Endometrium (tissue), 2 donors: ENCODE measurements at regions not wholly inside any gene's neighbourhood (a gene's known extent, or its start where the extent isn't known, plus 50 kb on each side); places are given as distances from the start of the nearest gene placed in this dataset.
A peak's percentile ranks its signal among the peaks of the same experiment; 100 is the strongest.

ENCODE experiments used
- FAIRE-seq: peaks from 2 replicates; lab custom pipeline; 2012; peaks lifted over from hg19 to GRCh38; lab: Jason Lieb, UNC
- donor health status: control.
- donor health status: control.

- FAIRE-seq: no peak
Observed at GRCh38 chr12:91968076-91968776, 177.4 kb downstream of the BTG1 start.

- FAIRE-seq: no peak
Observed at GRCh38 chr12:91967590-91967989, 178.1 kb downstream of the BTG1 start.

- no peak for FAIRE-seq
Observed at GRCh38 chr12:91965781-91966180, 179.9 kb downstream of the BTG1 start.

- FAIRE-seq: no peak
Observed at GRCh38 chr12:91964501-91964900, 181.1 kb downstream of the BTG1 start.

- FAIRE-seq: no peak
Observed at GRCh38 chr12:91959220-91959619, 186.4 kb downstream of the BTG1 start.

- no peak for FAIRE-seq
Observed at GRCh38 chr12:91958816-91959215, 186.8 kb downstream of the BTG1 start.

GRCh38 chr12:91954747-91955146 lies 190.9 kb downstream of the BTG1 start:
- no peak for FAIRE-seq

GRCh38 chr12:91954326-91954725 lies 191.3 kb downstream of the BTG1 start:
- FAIRE-seq: no peak

GRCh38 chr12:91952916-91953315 lies 192.7 kb downstream of the BTG1 start:
- no peak for FAIRE-seq

- FAIRE-seq: no peak
Observed at GRCh38 chr12:91951571-91951970, 194.1 kb downstream of the BTG1 start.

- FAIRE-seq: no peak
Observed at GRCh38 chr12:91948504-91948903, 197.1 kb downstream of the BTG1 start.

- no peak for FAIRE-seq
Observed at GRCh38 chr12:91947459-91947858, 198.2 kb downstream of the BTG1 start.

GRCh38 chr12:91944637-91945036 lies 201.0 kb downstream of the BTG1 start:
- FAIRE-seq: no peak

GRCh38 chr12:91940826-91941570 lies 204.6 kb downstream of the BTG1 start:
- FAIRE-seq: no peak

- no peak for FAIRE-seq
Observed at GRCh38 chr12:91940322-91940721, 205.3 kb downstream of the BTG1 start.

GRCh38 chr12:91937706-91938105 lies 207.9 kb downstream of the BTG1 start:
- no peak for FAIRE-seq

GRCh38 chr12:91937009-91937408 lies 208.6 kb downstream of the BTG1 start:
- no peak for FAIRE-seq

- FAIRE-seq: no peak
Observed at GRCh38 chr12:91935296-91935695, 210.3 kb downstream of the BTG1 start.

GRCh38 chr12:91931111-91931510 lies 214.5 kb downstream of the BTG1 start:
- FAIRE-seq: no peak

GRCh38 chr12:91928501-91928900 lies 217.1 kb downstream of the BTG1 start:
- no peak for FAIRE-seq

- peak; percentile 95 for FAIRE-seq
Observed at GRCh38 chr12:91926848-91927247, 218.8 kb downstream of the BTG1 start.

GRCh38 chr12:91924827-91925226 lies 220.8 kb downstream of the BTG1 start:
- FAIRE-seq: no peak

- FAIRE-seq: no peak
Observed at GRCh38 chr12:91923864-91924263, 221.8 kb downstream of the BTG1 start.

GRCh38 chr12:91922674-91923073 lies 223.0 kb downstream of the BTG1 start:
- no peak for FAIRE-seq
